GM23338 (cell line): ENCODE measurements at regions not wholly inside any gene's neighbourhood (a gene's known extent, or its start where the extent isn't known, plus 50 kb on each side); places are given as distances from the start of the nearest gene placed in this dataset.
"Not testable (repeated sequence)": the region's sequence is repeated elsewhere in the genome, so short reads cannot be mapped to it uniquely, and the experiment has no call there.

Source experiments
- ATAC-seq: fragments of 200-7000 bp; cut with Tn5 transposase; 3 replicates; pipeline ENCODE4 v1.9.1; 2020
- DNase-seq: peaks from one replicate; pipeline ENCODE4 v3.0.0-alpha.2; 2015; ENCODE audit warnings: low spot score
- H2AFZ ChIP-seq: fragments of 200-600 bp; sonication (generic); 2 replicates; pipeline ENCODE4 v1.8.0; 2016; ENCODE audit warnings: antibody characterized with exemption, mild to moderate bottlenecking, moderate library complexity
- H3F3A ChIP-seq: fragments of 200-600 bp; sonication (generic); replicated peaks from 2 replicates; pipeline ENCODE4 v1.8.0; 2017; ENCODE audit warnings: antibody characterized with exemption, mixed run types, low read depth
- H3K27ac ChIP-seq: fragments of 200-600 bp; sonication (generic); 2 replicates; pipeline ENCODE4 v1.6.1; 2016; ENCODE audit warnings: low read depth
- H3K27me3 ChIP-seq: fragments of 200-600 bp; sonication (generic); 2 replicates; pipeline ENCODE4 v1.8.0; 2016; ENCODE audit warnings: mild to moderate bottlenecking, mixed run types, moderate library complexity; ENCODE audit not compliant: insufficient read depth
- H3K36me3 ChIP-seq: fragments of 200-600 bp; sonication (generic); 2 replicates; pipeline ENCODE4 v1.8.0; 2016; ENCODE audit warnings: mild to moderate bottlenecking; ENCODE audit not compliant: insufficient read depth
- H3K4me1 ChIP-seq: fragments of 200-600 bp; sonication (generic); 2 replicates; pipeline ENCODE4 v1.8.0; 2016; ENCODE audit warnings: mild to moderate bottlenecking, moderate library complexity; ENCODE audit not compliant: insufficient read depth
- H3K4me2 ChIP-seq: fragments of 200-600 bp; sonication (generic); 2 replicates; pipeline ENCODE4 v1.7.1; 2017; ENCODE audit warnings: mixed run types
- H3K4me3 ChIP-seq: fragments of 200-600 bp; sonication (generic); 2 replicates; pipeline ENCODE4 v1.6.1; 2016; ENCODE audit warnings: mixed run types
- H3K79me2 ChIP-seq: fragments of 200-600 bp; sonication (generic); replicated peaks from 2 replicates; pipeline ENCODE4 v1.8.0; 2017; ENCODE audit warnings: mild to moderate bottlenecking; ENCODE audit not compliant: insufficient read depth
- H3K9me2 ChIP-seq: fragments of 200-600 bp; sonication (generic); 2 replicates; pipeline ENCODE4 v1.8.0; 2017; ENCODE audit not compliant: insufficient read depth
- H4K20me1 ChIP-seq: fragments of 200-600 bp; sonication (generic); replicated peaks from 2 replicates; pipeline ENCODE4 v1.8.0; 2017; ENCODE audit warnings: mild to moderate bottlenecking; ENCODE audit not compliant: insufficient read depth
- H3K27ac Mint-ChIP-seq: 2 replicates; pipeline ENCODE4 v1.8.0; 2020; ENCODE audit warnings: inconsistent platforms, mild to moderate bottlenecking, moderate library complexity, mixed read lengths
- H3K27me3 Mint-ChIP-seq: 3 replicates; pipeline ENCODE4 v1.8.0; 2022; ENCODE audit warnings: low read depth, mild to moderate bottlenecking, moderate library complexity, mixed read lengths, inconsistent platforms; ENCODE audit not compliant: insufficient read depth, poor library complexity
- H3K36me3 Mint-ChIP-seq: 3 replicates; pipeline ENCODE4 v1.8.0; 2021; ENCODE audit warnings: low read depth, mild to moderate bottlenecking, inconsistent platforms, moderate library complexity, mixed read lengths
- H3K4me1 Mint-ChIP-seq: 3 replicates; pipeline ENCODE4 v1.8.0; 2020; ENCODE audit warnings: mild to moderate bottlenecking, inconsistent platforms, mixed read lengths
- H3K4me3 Mint-ChIP-seq: 3 replicates; pipeline ENCODE4 v1.8.0; 2021; ENCODE audit warnings: moderate library complexity, mild to moderate bottlenecking, inconsistent platforms, mixed read lengths
- H3K9me3 Mint-ChIP-seq: 3 replicates; pipeline ENCODE4 v1.8.0; 2020; ENCODE audit warnings: moderate library complexity, mild to moderate bottlenecking, inconsistent platforms, mixed read lengths
- CREB1 ChIP-seq: fragments of 250-450 bp; sonication (Bioruptor Pico); IDR thresholded peaks from 2 replicates; pipeline ENCODE4 v1.5.0; 2020; ENCODE audit warnings: low read depth, mild to moderate bottlenecking, moderate library complexity
- EZH2 ChIP-seq: fragments of 200-600 bp; sonication (generic); IDR thresholded peaks from one replicate; pipeline ENCODE4 v1.8.0; 2017; ENCODE audit warnings: antibody characterized with exemption, mild to moderate bottlenecking, low read depth; ENCODE audit not compliant: unreplicated experiment
- JUNB ChIP-seq: IDR thresholded peaks from one replicate; pipeline ENCODE4 v1.6.1; 2016; ENCODE audit warnings: antibody characterized with exemption; ENCODE audit not compliant: unreplicated experiment
- NANOG ChIP-seq: IDR thresholded peaks from 2 replicates; pipeline ENCODE4 v1.6.1; 2016; ENCODE audit warnings: antibody characterized with exemption, borderline replicate concordance
- STAT1 ChIP-seq: IDR thresholded peaks from one replicate; pipeline ENCODE4 v1.6.1; 2016; ENCODE audit warnings: antibody characterized with exemption; ENCODE audit not compliant: unreplicated experiment
- TF ChIP-seq, protein P1 (sequence below), 2 experiments: fragments of 200-600 bp in 1 of 2; sonication (generic) in 1 of 2; conservative IDR thresholded peaks; 2 replicates each; pipeline versions ENCODE4 v1.5.1 to v1.6.1; 2016 to 2017; ENCODE audit warnings: antibody characterized with exemption in 2 of 2, low read depth in 2 of 2, mild to moderate bottlenecking in 2 of 2, moderate library complexity in 1 of 2
- TF ChIP-seq, protein P2 (sequence below): IDR thresholded peaks from one replicate; pipeline ENCODE4 v1.6.1; 2018; ENCODE audit warnings: antibody characterized with exemption; ENCODE audit not compliant: unreplicated experiment

DNA sequence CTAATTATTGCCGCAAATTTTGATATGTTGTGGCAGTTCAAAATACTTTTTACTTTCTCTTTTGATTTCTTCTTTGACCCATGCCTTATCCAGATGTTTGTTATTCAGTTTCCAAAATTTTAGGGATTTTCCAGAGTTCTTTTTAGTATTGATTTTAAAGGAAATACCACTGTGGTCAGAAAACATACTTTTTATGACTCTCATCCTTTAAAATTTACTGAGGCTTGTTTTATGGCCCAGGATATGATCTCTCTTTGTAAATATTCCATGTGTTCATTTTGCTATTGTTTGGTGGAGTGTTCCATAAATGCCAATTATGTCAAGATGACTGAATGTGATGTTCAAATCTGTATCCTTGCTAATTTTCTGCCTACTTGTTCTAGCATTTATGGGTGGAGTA lies 272.3 kb upstream of the DIPK2B start (continued):
- TF ChIP-seq, protein P1, sequence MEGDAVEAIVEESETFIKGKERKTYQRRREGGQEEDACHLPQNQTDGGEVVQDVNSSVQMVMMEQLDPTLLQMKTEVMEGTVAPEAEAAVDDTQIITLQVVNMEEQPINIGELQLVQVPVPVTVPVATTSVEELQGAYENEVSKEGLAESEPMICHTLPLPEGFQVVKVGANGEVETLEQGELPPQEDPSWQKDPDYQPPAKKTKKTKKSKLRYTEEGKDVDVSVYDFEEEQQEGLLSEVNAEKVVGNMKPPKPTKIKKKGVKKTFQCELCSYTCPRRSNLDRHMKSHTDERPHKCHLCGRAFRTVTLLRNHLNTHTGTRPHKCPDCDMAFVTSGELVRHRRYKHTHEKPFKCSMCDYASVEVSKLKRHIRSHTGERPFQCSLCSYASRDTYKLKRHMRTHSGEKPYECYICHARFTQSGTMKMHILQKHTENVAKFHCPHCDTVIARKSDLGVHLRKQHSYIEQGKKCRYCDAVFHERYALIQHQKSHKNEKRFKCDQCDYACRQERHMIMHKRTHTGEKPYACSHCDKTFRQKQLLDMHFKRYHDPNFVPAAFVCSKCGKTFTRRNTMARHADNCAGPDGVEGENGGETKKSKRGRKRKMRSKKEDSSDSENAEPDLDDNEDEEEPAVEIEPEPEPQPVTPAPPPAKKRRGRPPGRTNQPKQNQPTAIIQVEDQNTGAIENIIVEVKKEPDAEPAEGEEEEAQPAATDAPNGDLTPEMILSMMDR (conservative IDR thresholded peaks at IDR 0.05; ENCODE audit: low read depth in 2 of 2) = no peak
- TF ChIP-seq JUNB (no peak), CREB1 (CRISPR knock-in tag) (no peak), STAT1 (no peak), EZH2 (no peak), NANOG (no peak)
- TF ChIP-seq, protein P2, sequence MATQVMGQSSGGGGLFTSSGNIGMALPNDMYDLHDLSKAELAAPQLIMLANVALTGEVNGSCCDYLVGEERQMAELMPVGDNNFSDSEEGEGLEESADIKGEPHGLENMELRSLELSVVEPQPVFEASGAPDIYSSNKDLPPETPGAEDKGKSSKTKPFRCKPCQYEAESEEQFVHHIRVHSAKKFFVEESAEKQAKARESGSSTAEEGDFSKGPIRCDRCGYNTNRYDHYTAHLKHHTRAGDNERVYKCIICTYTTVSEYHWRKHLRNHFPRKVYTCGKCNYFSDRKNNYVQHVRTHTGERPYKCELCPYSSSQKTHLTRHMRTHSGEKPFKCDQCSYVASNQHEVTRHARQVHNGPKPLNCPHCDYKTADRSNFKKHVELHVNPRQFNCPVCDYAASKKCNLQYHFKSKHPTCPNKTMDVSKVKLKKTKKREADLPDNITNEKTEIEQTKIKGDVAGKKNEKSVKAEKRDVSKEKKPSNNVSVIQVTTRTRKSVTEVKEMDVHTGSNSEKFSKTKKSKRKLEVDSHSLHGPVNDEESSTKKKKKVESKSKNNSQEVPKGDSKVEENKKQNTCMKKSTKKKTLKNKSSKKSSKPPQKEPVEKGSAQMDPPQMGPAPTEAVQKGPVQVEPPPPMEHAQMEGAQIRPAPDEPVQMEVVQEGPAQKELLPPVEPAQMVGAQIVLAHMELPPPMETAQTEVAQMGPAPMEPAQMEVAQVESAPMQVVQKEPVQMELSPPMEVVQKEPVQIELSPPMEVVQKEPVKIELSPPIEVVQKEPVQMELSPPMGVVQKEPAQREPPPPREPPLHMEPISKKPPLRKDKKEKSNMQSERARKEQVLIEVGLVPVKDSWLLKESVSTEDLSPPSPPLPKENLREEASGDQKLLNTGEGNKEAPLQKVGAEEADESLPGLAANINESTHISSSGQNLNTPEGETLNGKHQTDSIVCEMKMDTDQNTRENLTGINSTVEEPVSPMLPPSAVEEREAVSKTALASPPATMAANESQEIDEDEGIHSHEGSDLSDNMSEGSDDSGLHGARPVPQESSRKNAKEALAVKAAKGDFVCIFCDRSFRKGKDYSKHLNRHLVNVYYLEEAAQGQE = no peak

DNA sequence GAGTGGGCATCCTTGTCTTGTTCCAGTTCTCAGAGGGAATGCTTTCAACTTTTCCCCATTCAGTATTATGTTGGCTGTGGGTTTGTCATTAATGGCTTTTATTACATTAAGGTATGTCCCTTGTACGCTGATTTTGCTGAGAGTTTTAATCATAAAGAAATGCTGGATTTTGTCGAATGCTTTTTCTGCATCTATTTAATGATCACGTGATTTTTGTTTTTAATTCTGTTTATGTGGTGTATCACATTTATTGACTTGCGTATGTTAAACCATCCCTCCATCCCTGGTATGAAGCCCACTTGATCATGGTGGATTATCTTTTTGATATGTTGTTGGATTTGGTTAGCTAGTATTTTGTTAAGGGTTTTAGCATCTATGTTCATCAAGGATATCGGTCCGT lies 266.9 kb upstream of the DIPK2B start:
- not testable (repeated sequence) for H3K9me2 ChIP-seq, H3K27me3 Mint-ChIP-seq, H3K4me2 ChIP-seq, H3K79me2 ChIP-seq, H3K4me3 ChIP-seq, H3K4me3 Mint-ChIP-seq, DNase-seq, H3K27ac ChIP-seq, H4K20me1 ChIP-seq, ATAC-seq, H3K4me1 Mint-ChIP-seq, H3K36me3 ChIP-seq, H3K4me1 ChIP-seq, H3K27me3 ChIP-seq, H3K27ac Mint-ChIP-seq, H3F3A ChIP-seq, H2AFZ ChIP-seq
- H3K36me3 Mint-ChIP-seq = peaks cover 14% of the 10 kb centered on the region; the same call in 2 of the 3 replicates
- H3K9me3 Mint-ChIP-seq = peaks cover 13% of the 10 kb centered on the region; the same call in 2 of the 3 replicates

DNA sequence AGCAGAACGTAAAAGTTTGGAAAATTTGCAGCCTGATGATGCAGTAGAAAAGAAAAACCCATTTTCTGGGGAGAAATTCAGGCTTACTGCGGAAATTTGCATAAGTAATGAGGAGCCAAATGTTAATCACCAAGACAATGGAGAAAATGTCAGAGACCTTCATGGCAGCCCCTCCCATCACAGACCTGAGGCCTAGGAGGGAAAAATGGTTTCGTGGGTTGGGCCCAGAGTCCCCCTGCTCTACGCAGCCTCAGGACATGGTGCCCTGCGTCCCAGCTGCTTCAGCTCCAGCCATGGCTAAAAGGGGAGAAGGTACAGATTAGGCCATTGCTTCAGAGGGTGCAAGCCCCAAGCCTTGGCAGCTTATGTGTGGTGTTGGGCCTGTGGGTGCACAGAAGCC lies 255.1 kb upstream of the DIPK2B start:
- not testable (repeated sequence) for H3K36me3 ChIP-seq, H3K27me3 Mint-ChIP-seq, H3F3A ChIP-seq, H3K79me2 ChIP-seq, H3K9me2 ChIP-seq, H3K4me3 Mint-ChIP-seq, H3K27me3 ChIP-seq, H4K20me1 ChIP-seq, H3K36me3 Mint-ChIP-seq, H3K27ac Mint-ChIP-seq
- peaks cover 14% of the 10 kb centered on the region; the same call in 2 of the 3 replicates for H3K9me3 Mint-ChIP-seq
- peak overlapping the region; percentile 63; the same call in 1 of the 2 replicates for H2AFZ ChIP-seq
- H3K4me1 ChIP-seq = peaks cover 26% of the 10 kb centered on the region; the same call in 1 of the 2 replicates
- DNase-seq (peak; percentile 24), ATAC-seq (peak; percentile 73)
- peaks cover 29% of the 10 kb centered on the region for H3K4me1 Mint-ChIP-seq
- H3K4me2 ChIP-seq = peak overlapping the region; percentile 49; the same call in 1 of the 2 replicates
- peak overlapping the region; percentile 30; the same call in 1 of the 2 replicates for H3K4me3 ChIP-seq
- H3K27ac ChIP-seq = 0 out of 2 replicates have a peak overlapping the region, but pooled peaks have one; percentile 42
